HG02970 (cell line): ENCODE measurements at regions not wholly inside any gene's neighbourhood (a gene's known extent, or its start where the extent isn't known, plus 50 kb on each side); places are given as distances from the start of the nearest gene placed in this dataset.

Experiments used
- ATAC-seq: cut with Tn5 transposase; IDR thresholded peaks from one replicate; pipeline ENCODE4 v1.9.1; 2021; ENCODE audit warnings: mild to moderate bottlenecking, moderate library complexity, moderate number of reproducible peaks; ENCODE audit not compliant: unreplicated experiment, low FRiP score

- no peak for ATAC-seq
These were observed 90.9 kb upstream of the KLF7 start for GRCh38 chr2:207256476-207257207.

GRCh38 chr2:207257251-207258250, 91.8 kb upstream of the KLF7 start:
- no peak for ATAC-seq

GRCh38 chr2:207258263-207258991, 92.7 kb upstream of the KLF7 start:
- no peak for ATAC-seq

GRCh38 chr2:207260021-207260420, 94.3 kb upstream of the KLF7 start:
- no peak for ATAC-seq

GRCh38 chr2:207260947-207261346, 95.2 kb upstream of the KLF7 start:
- no peak for ATAC-seq

GRCh38 chr2:207264310-207264709, 98.6 kb upstream of the KLF7 start:
- no peak for ATAC-seq

GRCh38 chr2:207265332-207265731, 99.6 kb upstream of the KLF7 start:
- ATAC-seq, result no peak

GRCh38 chr2:207265869-207266268, 100.1 kb upstream of the KLF7 start:
- ATAC-seq, result no peak

- ATAC-seq, result no peak
These were observed 100.9 kb upstream of the KLF7 start for GRCh38 chr2:207266648-207267047.

GRCh38 chr2:207269038-207269437, 103.3 kb upstream of the KLF7 start:
- no peak for ATAC-seq

- ATAC-seq, result no peak
These were observed 108.9 kb upstream of the KLF7 start for GRCh38 chr2:207274530-207275189.

GRCh38 chr2:207275779-207276178, 110.0 kb upstream of the KLF7 start:
- no peak for ATAC-seq

GRCh38 chr2:207276248-207276647, 110.5 kb upstream of the KLF7 start:
- no peak for ATAC-seq

GRCh38 chr2:207276858-207277257, 111.1 kb upstream of the KLF7 start:
- ATAC-seq, result no peak

GRCh38 chr2:207279520-207279919, 113.8 kb upstream of the KLF7 start:
- no peak for ATAC-seq

GRCh38 chr2:207281436-207281835, 115.7 kb upstream of the KLF7 start:
- no peak for ATAC-seq

- ATAC-seq, result no peak
These were observed 117.2 kb upstream of the KLF7 start for GRCh38 chr2:207282916-207283315.

GRCh38 chr2:207283356-207283755, 117.6 kb upstream of the KLF7 start:
- ATAC-seq, result no peak

- no peak for ATAC-seq
These were observed 119.1 kb upstream of the KLF7 start for GRCh38 chr2:207284556-207285472.
